Mesenteric fat pad (tissue), 1 donor: ENCODE measurements at regions not wholly inside any gene's neighbourhood (a gene's known extent, or its start where the extent isn't known, plus 50 kb on each side); places are given as distances from the start of the nearest gene placed in this dataset.
A peak's percentile ranks its signal among the peaks of the same experiment; 100 is the strongest.

Source experiments
- DNase-seq: peaks from one replicate; pipeline ENCODE4 v3.0.0-alpha.2; 2020; ENCODE audit warnings: low spot score
- donor health status: DM: yes; HTN: yes; CAD: no.

DNA sequence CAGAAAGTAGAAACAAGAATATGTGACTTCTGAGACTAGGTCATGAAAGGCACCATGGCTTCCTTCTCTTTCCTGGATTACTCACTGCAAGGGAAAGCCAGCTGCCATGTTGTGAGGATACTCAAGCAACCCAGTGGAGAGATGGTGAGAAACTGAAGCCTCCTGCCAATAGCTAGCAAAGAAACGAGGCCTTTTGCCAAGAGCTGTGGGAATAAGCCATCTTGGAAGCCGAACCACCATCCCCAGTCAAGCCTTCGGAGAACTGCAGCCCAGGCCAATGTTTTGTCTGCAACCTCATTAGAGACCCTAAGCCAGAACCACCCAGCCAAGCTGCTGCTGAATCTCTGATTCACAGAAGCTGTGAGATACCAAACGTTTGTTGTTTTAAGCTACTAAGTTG lies 104.7 kb upstream of the CRHR1 start:
- DNase-seq: no peak

DNA sequence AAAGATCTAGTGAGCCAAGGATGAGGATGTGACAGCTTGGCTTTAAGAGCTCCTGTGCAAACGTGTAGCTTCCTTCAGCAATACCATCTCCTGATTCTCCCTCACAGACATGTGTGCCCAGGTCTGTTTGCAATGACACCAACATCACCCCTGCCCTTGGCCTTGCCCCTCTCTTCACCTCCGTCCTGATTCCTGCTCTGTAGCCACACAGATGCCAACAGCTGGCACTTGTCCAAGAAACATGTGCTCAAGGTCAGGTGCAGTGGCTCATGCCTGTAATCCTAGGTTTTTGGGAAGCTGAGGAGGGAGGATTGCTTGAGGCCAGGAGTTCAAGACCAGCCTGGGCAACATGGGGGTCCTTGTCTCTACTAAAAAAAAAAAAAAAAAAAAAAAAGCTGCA lies 103.8 kb upstream of the CRHR1 start:
- DNase-seq: no peak

DNA sequence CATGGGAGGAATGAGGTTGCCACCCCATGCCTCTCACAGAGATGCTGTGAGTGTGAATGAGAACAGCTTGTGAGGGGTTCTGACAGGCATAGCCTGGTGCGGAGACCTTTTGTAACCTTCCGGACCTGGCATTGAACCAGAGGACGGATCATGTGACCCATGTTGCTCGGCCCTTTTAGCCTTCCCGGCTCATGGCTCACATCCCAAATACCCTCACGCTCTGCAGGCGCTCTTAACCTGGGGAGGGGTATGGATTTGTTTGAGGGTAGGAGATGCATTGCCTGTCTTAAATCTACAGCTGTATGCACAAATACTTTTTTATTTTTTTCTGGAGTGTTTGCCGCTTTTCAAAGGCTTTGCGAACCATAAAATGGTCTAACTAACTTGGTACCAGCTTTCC lies 102.4 kb upstream of the CRHR1 start:
- no peak for DNase-seq

DNA sequence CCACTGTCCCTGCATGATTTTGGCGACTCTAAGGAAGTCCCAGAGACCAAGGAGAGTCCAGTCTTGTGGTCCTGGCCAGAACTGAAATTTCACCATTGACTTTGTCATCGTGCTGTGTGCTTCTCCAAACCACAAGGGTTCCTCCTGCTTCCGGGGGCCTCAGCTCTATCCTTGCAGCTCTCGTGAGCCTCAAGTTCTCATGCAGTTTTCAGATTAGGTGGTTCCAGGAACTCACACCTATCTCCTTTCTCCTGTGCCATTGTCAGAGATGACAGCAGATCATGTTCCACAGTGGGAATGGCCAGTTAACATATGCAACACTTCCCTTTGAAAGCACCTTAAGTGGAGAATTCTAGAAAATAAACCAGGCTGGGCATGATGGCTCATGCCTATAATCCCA lies 97.9 kb upstream of the CRHR1 start:
- DNase-seq: no peak

DNA sequence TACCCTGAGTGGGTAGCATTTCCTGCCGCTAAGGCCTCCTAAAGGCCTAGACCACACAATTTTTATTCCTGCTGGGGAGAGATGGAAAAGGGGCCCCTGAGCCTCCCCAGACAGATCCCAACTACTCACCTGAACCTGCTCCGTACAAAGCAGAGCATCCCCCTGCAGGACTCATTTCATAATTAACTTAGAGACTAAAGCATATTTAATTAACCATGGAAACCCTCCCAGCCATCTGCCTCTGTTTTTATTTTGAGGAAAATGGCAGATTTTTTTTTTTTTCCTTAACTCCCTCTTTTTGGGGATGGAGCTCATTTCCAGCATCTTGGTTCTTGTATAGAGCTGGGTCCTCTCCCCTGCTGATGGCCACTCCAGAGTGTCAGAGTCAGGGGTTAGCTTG lies 96.5 kb upstream of the CRHR1 start:
- no peak for DNase-seq

DNA sequence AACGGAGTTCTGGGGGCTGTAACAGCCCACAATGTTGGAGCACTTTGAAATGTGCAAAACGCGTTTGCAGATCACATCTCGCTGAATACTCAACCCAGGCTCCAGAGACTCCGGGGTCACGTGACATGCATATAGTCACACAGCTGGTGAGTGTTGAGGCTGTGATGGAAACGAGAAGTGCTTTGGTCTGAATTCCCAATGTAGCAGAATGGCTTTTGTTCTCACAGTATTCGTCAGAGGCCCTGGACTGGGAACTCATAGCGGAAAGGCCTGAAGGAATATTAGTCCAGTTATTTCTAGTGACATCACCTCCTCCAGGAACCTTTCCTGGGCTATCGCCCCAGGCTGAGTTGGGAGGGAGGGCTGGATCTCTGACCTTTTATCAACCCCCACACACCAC lies 95.8 kb upstream of the CRHR1 start:
- DNase-seq: no peak

DNA sequence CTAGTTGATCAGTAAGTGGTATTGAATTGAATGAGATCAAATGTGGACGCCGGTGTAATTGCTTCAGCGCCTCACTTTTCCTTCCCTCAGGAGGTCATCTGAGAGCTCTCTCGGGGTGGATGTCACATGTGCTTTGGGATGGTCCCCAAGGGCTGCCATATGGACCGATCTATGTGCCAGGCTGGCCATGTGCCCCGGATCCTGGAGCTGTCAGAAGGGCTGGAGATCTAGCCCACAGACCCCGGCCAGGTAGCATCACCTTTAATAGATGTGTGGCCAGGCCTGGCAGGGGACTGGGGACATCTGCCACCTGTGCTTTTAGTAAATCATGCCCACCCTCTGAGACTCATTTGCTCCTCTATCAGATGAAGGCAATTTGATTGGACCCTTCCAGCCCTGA lies 95.3 kb upstream of the CRHR1 start:
- DNase-seq: no peak

DNA sequence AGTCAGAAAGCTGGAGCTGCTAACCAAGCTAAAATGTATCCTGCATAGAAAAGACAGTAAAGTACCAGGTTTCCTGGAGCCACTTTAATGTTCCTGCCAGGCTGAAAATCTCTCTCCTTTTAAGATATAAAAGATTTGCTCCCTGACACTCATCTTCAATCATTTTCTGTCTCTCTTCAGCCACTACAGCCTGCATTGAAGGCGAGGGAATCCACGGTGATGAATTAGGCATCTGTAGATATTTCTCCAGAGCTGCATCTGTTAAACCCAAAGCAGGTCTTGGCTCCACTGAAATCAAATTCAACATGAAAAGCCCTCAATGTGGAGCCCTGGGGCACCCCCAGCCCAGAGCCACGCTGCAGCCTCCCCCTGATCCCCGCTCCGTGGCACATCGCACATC lies 94.7 kb upstream of the CRHR1 start:
- DNase-seq: no peak

DNA sequence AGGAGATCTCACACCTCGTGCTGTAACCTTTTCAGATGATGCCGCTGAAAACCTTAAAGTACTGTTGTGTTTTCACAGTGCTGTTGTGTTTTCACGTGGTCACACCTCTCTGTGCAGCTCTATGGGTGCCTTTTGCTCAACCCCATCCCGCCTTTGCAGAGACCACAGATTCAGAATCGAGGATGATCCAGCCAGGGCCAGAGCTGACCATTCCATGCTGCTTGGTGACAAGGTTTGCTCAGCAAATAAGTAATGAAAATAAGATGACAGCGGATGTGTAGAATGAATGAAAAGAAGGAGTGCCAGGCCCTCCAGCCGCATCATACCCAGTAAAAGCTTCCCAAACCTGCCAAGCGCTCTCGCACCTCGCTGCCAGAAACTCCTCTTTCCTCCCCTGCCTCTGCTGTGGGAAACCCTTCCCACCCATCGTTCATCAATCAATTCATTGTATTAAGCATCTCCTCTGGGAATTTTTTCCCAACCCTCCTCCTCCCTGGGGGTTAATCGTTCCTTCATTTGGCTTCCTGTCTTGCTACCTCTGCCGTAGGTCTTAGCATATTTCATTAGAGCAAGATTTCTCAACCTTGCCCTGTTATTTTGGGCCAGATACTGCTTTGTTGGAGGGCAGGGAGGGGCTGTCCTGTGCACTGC lies 93.4 kb upstream of the CRHR1 start:
- no peak for DNase-seq

DNA sequence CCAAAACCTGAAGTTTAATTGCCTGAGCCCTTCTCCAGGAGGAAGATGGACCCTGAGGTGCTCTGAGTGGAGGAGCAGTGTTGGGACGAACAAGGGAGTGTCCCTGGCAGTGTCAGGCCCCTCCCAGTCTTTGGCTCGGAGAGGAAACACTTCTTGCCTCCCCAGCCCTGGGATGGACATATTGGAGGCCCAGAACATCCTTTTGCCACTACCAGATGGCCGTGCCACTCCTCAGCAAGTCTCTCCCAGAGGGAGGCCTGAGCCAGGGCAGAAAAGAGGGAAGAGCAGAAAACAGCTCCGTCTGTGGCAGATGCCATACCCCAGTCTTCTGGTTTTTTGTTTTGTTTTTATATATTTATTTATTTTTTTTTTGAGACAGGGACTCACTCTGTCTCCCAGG lies 91.5 kb upstream of the CRHR1 start:
- no peak for DNase-seq

DNA sequence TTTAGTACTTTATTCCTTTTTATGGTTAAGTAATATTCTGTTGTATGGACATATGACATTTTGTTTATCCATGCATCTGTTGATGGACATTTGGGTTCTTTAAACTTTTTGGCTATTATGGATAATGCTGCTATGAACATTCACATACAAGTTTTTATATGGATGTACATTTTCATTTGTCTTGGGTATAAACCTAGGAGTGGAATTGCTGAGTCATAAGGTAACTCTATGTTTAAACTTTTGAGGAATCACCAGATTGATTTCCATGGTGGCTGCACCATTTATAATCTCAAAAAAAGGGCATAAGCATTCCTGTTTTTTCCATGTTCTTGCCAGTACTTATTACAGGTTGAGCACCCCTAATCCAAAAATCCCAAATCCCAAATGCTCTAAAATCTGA lies 90.3 kb upstream of the CRHR1 start:
- no peak for DNase-seq

DNA sequence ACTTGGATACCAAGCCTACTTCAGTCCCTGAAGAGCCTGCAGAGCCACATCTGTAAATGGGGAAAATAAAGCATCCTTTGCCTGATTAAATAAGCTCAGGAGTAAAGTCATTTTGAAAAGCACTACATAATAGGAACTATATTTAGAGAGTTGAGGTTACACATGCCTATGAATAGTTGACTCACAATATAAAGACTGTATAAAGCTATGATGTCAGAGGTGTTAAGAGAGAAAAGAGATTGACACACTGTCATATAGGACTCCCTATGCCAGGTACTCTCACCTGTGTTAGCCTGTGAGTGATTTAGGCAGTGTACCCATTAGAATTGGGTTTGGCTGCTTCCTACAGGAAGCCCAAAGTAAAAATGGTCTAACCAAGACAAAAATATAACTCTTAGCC lies 87.7 kb upstream of the CRHR1 start:
- DNase-seq: no peak

DNA sequence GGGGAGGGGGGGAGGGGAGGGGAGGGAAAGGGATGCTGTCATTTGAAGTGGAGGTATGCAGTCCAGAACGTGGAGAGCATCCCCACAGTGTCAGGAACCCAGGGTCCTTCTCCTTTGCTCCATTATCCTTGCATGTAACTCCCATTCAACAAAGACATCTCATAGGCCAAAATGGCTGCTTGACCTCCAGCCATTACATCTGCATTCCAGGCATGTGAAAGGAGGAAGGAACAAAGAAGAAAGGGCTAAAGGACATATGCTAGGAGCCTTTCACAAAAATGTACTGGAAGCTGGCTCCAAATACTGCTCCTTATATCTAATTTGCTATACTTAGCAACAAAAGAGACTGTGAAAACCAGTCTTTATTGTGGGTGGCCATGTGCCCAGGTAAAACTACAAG lies 87.0 kb upstream of the CRHR1 start:
- DNase-seq: peak; percentile 2

DNA sequence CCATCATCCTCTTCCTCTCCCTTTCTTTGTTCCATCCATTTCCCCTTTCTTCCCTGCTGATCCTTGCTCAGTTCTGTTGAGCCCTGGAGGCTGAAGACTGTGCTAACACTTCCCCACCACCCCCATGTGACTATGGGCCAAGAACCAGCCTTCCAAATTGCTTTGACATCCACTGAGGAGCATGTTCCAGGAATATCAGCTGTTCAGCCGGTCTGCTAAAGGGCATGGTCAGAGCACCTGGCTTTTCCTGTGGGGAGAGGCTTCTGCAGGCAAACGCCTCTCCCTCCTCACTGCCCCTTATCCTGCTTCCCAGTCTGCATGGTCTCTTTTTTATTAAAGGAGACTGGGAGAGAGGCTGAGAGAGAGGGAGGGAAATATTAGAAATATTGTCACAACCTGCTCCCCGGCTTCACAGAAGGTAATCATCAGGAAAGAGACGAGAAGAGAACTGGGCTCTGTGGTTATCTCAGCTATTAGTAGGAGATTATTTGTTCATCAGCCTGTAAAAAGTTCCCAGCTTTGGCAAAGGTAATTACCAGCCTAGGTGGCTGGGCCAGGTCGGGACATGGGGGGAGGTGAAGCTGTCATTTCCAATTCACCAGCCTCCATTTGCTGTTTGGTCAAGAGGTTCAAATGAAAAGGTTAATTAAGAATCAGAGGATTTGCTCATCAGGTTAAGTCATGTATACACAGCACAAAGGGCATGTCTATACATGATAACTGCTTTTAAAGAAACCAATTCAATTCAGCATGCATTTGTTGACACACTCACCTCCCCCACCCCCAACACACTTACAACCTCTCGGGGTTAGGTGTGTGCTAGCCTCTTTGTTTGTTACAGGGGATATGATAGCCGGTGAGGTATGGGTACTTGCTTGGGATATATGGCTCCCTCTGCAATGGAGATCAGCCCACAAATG lies 83.7 kb upstream of the CRHR1 start:
- DNase-seq: peak; percentile 18

DNA sequence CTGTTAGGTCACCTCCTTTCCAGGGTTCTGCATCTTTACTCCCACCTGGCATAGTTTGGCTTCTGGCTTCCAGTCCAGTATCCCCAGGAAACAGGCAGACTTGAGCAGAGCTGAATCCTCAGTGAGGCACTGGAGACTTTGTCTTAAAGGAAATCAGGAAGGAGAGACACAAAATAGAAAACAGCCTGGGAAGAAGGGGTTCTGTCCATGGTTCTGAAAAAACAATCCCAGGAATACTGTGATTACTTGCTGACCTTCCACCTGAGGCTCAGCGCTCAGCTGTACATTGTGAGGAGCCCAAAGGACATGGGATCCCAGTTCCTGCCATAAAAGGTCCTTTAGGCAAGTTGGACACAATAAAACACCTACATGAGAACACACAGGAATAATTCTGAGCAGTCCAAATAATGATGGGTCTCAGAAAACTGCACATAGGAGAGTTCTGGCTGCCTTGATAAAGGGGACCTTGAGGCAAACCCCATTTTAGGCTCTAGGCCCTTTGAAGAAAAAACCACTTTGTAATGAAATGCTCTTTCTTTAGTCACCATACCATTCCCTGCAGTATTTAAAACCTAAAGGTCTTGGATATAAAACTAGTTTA lies 81.4 kb upstream of the CRHR1 start:
- no peak for DNase-seq

DNA sequence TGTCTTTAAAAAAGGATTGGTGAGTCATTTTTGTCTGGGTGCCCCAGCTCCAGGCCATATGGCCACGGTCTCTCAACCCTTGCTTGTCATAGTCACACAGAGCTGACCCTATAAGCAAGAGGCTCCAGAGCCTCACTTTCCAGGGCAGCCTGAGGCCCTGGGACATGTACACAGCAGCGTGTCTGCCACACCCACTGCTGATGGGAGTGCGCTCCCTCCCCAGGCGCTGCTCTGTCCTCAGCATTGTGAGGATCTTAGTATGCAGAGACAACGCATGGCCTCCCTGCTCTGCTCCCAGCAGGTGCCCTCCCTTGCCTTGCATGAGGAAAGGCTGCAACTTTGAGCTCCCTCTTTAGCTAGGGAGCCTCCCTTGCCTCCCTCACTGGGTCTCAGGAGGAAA lies 80.8 kb upstream of the CRHR1 start:
- no peak for DNase-seq

DNA sequence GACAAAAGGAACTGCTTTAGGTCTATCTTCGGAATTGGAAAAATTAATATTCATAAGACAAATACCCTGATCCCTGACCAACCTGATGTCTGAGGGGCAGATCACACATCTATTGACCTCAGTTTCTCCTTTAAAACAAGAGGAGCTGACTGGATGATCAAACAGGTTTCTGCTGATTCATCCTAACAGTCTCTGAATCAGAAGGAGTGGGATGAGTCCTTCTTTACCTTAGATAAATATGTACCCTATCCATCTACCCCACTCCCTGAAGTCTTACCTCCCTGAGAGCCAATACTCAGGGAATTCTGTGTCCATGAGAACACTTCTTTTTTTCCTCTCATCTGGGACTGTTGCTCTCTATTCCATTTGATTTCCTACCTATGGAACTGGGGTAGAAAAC lies 80.3 kb upstream of the CRHR1 start:
- DNase-seq: no peak

DNA sequence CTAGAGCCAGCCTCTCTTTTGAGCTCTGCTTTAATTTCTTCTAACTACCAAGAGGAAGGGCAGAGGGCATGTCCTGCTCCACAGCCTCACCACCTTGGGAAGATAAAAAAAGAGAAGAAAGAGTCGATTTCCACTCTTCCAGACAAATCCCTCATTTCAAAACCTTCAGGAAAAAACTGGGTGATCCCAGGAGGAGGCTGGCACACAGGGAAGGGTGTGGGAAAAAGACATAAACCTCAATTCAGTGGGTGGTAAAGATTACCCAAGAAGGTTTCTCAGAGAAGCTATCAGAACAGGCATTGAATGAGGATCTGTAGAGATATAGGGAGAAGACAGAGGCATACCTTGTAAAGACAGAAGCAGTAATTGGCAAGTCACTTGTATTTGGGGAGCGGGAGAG lies 79.9 kb upstream of the CRHR1 start:
- DNase-seq: no peak

DNA sequence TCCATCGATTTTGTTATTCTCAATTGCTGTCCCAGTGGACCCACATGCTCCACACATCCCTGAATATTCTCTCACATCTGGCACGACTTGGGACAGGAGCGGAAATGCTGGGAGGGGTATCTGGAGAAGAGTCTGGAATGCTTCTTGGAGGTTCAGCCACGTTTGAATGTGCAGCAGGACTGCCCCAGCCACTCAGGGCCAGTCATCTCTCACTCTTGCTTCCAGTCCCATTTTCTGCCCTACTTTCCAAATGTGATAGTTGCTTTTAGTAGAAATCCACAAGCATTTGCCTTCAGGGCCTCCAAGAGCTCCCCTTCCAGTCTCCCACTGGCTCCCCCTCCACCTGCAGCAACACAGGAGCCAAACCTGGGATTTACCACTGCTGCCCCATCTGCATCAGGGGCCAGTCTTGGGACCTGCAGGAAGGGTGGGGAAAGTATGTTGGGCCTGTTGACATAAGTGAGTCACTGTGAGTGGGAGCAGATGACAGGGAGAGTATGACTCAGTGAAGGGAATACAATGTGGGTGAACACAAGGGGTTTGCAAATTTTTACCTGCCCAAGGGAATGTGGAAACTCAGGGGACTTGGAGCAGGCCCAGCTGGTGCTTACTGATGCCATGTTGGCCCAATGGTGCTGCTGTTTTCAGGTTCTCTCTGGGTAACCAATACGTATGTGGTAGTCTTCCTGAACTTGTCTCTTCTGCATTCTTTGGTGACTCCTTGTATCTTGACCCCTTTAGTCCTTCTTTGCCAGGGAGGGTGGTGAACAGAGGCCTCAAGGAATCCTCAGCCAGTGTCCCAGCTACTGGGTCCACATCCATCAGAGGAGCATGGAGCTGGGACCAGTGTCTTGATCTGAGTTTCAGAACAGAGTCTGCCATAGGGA lies 78.8 kb upstream of the CRHR1 start:
- DNase-seq: no peak

DNA sequence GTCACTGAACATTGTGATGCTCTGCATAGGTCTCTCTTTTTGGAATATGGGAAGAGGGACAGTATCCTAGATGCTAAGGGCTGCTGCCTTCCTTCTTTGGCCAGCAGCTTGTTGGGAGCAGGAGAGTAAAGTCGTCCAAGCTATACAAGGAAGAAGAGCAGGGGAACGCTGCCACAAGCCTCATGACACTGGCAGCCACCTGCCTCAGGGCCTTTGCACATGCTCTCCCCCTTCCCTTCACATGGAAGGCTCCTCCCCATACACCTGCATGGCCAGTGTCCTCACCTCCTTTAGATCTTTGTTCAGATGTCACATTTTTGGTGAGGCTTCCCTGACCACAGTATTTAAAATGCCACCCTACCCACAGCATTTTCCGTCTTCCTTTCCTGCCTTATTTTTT lies 78.1 kb upstream of the CRHR1 start:
- no peak for DNase-seq

DNA sequence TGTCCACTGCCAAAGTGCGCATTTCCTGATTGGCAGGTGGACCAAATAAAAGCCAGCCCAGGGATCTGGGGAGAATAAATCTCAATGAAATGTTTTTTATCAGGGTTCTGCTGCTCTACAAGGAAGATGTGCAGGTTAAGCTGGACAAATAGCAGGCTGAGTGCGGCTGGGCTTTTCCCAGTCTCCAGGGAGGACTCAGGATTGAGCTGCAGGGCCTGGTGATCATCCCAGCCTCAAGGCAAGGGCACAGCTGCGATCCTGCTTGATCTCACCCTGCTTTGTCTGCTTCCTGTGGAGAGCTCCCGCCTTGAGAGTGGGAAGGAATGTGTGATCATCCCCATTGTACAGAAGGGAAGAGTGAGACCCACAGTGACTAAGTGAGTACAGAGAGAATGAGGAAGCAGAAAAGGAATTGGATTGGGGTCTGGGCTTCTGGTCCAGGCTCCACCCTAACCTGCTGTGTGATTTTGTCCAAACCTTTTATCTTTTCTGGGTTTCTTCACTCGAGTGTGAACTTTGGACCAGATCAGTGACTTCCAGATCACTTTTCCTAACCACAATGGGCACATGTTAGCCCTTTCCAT lies 75.3 kb upstream of the CRHR1 start:
- no peak for DNase-seq
